NCI-H510A treated with DMSO at 0.1 percent for 48 hours (cell line): ENCODE measurements at regions not wholly inside any gene's neighbourhood (a gene's known extent, or its start where the extent isn't known, plus 50 kb on each side); places are given as distances from the start of the nearest gene placed in this dataset.

ENCODE experiments used
- DNase-seq: peaks from one replicate; lab custom pipeline; 2025; lab: John Stamatoyannopoulos, UW

DNA sequence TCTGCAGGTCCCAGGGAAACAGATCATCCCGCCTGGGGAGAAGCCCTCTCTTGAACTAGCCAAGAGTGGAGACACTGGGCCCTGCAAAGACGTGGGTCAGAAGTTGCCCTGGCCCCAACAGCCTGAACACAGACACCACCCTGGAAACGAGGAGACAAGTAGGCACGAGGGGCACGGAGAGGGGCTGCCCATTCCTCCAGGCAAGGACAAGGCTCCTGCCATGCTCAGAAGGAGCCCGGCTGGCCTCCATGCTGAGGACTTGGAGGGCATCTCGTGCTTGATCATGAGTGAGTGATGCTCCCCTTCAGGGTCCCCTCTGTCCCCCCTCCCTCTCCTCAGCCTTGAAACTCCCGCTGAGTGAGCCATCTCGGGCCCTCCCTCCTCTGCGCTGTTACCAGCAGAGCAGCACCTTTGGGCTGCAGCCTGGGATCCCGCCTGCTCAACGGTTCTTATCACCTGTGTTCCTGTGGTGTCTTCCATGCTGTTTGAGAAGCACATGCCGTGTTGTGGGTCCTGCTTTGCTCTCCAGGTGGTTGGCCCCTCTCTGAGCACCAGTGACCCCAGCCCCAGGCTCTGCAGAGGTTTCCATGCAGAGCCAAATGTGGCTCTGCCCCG lies 544.3 kb downstream of the TCERG1L start:
- no peak for DNase-seq

DNA sequence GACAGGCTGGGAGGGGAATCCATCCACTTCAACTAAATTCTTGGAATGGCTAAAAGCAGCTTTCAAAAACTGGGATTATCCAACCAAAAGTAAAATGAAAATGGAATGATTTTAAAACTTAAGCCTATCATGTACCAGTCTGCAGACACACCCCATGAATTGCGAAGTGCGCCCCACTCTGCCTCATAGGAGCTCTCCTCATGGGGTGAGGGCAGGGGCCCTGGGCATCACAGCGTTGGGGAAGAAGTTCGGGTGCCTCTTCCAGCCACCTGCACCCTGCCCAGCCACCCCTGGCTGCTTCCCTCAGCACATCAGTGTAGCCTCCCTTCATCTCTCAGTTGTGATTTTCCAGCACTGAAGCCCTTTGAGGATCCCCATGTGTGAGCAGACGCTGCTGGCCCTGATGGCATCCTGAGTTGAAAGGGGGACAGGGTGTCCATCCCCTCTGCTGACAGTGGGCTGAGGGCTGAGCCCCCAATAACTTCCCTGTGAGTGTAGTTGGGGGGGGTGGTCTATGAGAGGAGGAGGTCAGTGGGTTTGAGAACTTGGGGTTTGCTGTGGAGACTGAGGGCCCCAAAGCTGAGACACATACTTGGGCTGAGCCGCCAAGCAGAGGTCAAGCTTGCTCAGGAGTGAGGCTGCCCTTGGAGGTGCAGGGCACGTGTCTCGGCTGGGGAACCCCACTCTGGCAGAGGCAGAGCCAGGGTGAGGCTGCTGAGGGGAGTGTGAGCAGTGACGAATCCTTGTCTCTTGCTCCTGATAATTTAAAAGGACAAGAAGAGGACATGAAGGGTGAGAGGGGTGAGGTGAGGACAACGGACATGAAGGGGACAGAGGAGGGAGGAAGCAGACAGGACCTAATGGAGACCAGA lies 542.1 kb downstream of the TCERG1L start:
- DNase-seq: no peak

DNA sequence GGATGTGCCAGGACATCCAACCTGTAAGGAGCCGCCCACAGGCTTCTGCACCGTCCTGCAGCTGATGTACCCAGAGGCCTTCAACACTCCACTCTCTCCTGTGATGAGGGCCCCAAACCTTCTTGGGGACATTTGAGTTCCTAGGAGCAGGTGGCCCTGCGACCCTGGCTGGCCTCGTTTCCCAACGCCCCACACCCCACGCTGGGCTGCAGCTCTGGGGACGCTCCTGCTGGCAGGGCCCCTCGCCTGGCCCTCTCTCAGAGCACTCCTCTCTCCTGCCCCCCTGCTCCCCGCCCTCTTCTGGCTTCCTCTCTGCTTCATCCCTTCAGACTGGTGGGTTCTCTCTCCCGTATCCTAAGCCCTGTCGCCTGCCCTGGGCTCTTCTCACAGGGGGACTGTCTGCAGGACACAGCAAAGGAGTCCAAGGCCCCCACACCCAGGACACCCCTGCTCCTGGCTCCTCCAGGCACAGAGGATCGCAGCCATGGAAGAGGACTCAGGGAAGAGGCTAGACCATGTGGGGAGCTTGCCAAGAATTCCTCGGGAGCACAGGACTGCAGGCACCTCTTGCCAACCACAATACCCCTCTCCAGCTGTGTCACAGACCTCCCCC lies 541.4 kb downstream of the TCERG1L start:
- DNase-seq: no peak

DNA sequence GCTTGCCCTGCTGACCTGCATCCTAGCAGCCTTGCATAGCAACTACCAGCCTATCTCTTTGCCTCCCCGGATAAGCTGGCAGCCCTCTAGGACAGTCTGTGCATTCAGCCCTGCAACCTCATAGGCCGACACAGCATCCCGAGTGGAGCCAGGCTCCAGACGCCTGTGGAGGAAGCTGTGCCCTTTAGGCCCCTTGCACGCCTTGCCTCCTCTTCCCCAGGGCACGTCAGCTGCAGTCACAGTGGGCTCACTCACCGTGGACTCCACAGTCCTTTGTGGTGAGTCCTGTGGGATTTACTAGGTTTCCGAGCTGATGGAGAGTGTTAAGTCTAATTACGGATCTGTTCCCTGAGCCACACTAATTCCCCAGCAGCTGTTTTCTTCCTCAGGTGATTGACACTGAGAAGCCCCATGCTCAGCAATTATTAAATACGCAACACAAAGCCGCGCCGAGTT lies 540.0 kb downstream of the TCERG1L start:
- DNase-seq: no peak

DNA sequence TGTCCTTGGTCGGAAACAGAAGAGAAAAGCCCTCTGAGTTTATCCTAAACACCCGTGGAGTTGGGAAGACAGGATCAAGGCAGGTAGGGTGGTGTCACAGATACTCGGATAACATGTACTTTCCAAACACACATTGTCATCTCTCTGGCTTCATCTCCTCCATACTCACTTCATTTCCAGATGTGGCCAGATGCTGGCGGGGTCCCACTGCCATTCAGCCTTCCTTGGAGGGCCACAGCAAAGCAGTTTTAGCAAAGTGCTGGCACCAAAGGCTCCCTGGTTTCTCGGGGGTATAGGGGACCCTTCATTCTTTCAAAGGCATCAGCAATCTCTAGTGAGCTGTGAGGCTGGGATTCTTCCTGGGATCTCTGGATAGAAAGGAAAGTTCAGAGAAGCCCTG lies 539.5 kb downstream of the TCERG1L start:
- no peak for DNase-seq

DNA sequence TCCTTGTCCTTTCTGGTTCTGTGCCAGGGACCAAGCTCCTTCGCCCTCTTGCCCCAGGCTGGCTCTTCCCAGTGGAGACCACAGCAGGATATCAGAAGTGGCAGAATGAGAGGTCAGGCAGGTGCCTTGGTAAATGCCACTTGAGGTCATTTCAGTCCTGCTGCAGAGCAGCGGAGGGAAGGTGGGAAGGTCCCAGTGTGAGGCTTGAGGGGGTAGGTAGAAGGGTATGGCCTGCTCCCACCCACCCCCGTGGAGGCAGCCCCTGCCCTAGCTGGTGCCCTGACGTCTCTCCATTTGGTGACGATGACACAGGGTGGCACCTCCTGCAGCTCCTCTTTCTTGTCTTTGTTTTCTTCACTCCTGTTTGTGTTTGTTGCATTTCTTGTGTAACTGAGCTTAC lies 538.8 kb downstream of the TCERG1L start:
- no peak for DNase-seq

DNA sequence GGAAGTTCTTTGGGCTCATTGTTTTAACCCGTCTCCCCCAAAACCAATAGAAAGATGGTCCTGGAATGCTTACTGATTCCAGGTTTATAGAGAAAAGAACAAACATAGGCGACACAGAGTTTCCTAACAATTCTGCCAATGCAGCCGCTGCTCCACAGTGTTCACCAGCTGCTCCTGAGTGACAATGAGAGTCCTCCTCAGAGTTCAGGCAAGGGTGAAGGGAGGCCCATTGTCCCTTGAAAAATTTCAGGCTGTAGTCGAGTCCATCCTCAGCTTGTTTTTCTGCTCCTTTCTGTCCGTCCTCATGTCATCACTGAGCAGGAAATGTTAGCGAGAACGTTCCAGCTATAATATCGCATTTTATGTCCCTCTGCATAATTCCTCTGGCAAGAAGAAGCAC lies 537.6 kb downstream of the TCERG1L start:
- DNase-seq: no peak

DNA sequence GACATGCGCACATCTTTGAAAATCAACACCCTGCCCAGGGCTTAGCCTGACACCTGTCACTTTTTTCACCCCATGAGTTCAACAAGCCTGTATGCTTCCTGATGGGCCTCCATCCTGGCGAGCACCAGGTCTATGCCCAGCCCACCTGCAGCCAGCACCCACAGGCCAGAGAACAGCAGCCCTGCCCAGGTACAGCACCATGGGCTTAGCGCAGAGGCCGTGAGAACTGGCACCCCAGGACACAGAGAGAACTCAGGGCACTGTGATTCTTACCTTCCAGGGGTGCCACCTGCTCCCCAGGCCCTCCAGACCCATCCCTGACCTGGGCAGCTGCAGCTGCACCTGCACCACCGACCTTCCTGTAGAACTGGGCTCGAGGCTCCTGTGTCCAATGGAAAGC lies 536.6 kb downstream of the TCERG1L start:
- no peak for DNase-seq

DNA sequence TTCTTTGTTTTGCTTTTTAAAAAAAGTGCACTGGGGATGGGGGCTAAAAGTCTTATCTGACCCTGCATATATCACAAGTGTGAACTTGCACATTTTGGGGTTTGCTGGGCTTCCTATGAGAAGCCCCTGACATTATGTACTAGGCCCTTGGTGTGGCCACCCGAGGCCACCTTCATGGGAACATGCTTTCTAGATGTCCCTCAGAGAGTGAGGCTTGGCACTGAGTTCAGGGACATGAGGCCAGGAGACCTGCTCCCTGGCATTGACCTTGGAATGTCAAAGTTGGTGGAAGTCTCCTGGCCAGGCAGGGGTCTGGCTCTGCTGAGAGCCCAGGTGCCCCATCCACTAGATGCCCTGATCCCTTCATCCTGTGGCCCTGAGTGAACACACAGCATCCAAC lies 536.2 kb downstream of the TCERG1L start:
- DNase-seq: no peak

DNA sequence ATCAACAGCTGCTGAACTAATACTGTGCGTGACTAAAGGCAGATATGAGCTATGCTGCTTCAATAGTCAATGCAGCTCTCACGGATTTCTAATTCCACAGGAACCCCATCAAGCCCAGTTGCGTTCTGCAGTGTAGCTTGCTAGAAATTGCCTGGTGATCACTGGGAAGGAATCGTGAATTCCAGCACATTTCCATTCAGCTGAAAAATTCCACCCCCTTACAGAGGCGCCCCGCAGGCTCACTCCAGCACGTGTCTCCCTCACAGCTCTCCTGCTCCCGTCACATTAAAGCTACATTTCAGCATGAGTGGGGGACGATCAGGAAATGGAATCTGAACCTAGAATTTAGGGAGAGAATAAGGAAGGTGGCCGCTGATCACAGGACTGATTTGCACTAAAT lies 534.8 kb downstream of the TCERG1L start:
- no peak for DNase-seq

DNA sequence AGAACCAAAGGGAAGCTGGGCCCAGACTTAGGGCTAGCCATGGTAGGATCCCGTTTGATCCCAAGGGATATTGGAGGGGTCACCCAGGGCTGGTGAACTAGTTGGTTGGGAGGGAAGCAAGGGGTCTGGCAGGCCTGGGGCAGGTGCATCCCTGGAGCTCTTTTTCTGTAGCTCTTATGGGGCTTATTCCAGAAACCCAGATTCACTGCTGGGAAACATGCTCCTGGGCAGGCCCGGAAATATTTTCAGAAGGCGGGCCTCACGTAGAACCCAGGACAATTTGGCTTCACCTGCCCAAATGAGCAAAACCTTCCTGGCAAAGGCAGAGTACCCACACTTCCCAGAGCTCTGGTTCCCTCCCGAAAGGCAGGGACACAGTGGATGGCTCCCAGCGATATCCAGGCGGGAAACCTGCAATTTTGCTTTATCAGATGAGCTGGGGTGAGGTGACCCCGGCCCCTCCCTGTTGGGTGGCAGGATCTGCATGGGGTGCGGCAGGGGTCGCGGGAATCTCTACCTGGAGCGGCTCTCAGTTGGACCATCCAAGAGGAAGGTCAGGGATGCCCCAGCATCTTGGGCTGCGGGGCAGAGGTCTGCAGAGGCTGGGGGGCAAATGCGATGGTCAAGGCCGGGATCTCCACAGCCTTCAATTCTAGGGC lies 533.9 kb downstream of the TCERG1L start:
- no peak for DNase-seq

DNA sequence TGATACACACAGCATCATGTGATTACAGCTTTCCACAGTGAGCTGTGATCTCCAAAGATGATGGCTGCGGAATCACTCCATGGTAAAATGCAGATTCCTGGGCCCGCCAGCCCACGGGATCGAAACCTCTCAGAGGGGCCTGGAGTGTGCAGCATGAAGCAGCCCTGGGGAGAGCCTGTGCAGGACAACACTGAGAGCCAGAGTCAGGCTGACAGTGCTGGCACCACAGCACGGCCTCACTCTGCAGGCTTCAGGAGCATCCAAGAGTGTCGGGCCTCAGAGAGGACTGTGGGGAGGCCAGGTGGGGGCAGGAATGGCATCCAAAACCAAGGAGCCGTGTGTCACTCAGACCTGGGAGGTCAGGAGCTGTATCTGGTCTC lies 533.4 kb downstream of the TCERG1L start:
- no peak for DNase-seq

DNA sequence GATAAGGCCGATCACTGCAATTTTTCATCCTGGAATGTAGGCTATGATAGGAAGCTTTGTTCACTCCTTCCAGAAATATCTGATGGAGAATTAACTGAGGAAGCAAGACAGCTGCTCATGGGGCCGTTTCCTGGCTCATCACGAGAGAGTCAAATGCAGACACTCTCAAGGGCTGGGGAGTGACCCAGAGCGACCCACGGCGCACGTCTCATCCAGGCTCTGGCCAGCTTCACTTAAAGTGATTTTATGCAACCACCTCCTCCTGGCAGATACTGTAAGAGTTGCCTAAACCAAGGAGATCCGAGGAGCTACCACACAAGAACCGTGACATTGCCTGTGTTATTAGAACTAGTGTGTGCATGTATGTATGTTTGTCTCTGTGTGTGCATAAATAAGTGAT lies 530.8 kb downstream of the TCERG1L start:
- no peak for DNase-seq

DNA sequence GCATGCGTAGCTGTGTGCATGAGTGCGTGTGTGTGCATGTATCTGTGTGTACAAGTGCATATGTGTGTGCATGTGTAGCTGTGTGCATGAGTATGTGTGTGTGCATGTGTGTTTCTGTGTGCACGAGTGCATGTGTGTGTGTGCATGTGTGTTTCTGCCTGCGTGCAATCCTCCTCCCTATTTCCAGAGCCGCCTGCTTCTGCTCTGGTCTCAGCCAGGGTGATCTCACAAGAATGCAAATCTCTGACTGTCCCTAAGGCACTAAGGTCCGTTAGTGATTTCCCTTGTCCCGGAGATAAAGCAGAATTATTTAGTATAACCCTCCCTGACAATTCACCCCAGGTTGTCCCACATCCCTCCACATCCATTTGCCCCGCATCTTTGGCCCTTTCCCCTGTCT lies 530.3 kb downstream of the TCERG1L start:
- DNase-seq: no peak

DNA sequence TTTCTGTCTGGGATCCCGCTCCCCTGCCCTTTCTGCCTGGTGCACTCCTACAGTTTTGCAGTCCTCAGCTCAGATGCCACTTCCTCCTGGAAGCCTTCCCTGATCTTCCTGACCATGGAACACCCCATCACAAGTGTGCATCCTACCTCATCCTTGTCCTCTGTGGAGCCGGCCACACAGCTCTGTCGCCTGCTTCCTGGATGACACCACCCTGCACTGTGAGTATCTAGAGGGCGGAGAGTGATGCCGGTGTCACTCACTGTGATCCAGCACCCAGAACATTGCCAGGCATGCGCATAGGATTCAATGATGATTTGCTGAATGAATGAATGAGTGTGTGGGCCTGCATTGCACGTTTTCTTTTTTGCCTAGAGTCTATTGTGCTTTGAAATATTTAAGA lies 529.9 kb downstream of the TCERG1L start:
- no peak for DNase-seq

DNA sequence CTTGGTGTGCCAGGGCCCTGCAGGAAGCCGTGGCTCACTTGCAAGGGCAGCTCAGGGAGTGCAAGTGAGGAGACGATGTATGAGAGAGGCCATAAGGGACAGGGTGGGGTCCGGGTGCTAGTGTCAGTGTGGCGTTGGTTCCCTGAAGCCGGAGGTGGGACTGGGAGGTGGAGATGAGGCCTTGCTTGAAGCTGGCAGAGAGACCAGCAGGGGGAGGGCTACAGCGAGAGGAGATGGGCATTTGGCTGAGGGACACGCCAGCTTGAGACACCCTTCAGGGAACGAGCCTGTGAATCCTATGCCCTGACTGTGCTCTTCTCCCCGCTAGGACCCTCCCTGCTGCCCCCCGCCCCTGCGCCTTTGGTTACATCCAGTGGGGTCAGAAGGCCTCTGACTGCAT lies 529.1 kb downstream of the TCERG1L start:
- DNase-seq: no peak

DNA sequence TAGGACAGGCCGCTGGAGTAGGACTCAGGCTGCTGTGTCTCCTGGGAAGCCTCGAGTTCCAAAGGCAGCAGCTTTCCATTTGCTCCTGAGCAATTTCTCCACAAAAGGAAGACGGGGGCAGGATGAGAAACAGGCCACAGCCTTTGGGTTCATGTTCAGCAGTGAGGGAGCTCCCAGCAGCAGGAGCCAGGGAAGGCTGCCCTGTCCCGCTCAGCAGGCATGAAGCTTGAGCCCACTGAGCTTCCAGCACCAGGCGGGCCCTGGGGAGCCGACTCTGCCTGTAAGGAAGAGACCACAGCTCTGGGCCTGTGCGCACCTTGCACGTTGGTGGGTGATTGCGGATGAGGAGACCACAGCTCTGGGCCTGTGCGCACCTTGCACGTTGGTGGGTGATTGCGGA lies 527.2 kb downstream of the TCERG1L start:
- DNase-seq: no peak

DNA sequence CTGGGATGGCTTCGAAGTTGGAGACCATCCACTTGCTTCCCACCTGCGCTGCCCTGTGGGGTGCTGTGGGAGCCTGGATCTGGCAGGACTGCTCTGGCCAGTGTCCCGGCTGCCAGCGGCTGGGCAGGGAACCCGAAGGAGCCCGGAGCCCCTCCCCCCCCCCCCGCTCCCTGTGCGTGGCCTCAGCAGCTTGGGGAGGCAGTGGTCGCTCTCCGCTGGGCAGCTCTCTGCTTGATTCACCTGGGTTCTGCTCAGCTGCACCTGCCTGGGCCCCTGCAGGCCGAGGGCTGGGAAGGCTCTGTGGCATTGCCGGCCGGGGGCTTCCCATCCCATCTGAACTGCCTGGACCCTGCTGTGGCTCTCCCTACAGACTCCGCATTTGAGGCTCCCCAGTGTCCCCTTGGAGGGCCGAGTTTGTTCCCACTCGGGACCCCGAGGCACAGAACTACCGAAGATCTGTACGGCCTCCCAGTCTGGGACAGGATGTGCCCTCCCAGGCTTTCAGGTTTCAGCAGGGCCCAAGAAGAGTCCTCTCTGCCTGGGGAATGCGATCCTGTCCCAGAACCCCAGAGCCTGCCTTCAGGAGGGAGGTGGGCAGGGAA lies 525.1 kb downstream of the TCERG1L start:
- DNase-seq: no peak

DNA sequence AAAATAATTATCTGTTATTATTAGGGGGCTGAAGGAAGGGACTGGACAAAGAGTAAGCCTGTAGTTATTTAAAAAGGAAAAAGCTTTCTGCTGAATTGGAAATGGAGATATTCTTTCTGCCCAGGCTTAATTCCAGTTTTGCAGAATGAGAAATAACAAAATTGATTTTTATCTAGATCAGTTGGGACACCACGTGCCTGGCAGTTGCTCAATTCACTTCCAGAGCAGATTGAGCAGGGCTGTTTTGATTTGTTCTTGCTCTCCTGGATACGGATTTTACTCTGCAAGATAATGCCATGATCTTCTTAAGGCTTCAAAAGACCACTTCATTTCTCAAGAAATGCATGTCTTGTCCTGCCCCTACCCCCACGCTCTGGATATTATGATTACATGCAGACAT lies 524.3 kb downstream of the TCERG1L start:
- no peak for DNase-seq

DNA sequence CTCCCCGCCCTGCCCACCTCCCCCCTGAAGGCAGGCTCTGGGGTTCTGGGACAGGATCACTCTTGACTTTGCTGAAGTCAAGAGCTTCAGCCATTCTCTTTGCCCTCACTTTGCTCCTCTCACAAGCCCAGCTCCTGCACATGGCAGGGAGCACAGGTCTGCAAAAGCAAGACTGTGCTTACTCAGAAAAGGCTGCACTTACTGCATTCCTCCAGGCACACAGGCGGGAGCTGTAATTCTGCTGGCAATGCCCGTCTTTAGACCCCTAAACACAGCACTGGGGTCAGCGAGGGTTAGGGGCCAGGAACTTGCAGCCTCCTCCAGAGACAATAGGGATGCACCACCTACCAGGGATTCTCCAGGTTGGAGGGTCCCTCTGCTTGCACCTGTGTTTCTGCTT lies 523.7 kb downstream of the TCERG1L start:
- DNase-seq: no peak

DNA sequence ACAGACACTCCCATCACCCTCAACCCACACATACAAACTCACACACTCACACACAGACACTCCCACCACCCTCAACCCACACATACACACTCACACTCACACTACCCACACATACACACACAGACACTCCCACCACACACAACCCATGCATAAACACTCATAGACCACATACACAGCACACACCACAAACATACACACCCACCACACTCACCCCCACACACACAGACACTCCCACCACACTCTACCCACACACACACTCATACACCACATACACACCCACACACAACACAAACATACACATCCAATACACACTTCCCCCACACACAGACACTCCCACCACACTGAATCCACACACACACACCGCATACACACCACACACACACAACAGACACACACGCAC lies 521.2 kb downstream of the TCERG1L start:
- no peak for DNase-seq

DNA sequence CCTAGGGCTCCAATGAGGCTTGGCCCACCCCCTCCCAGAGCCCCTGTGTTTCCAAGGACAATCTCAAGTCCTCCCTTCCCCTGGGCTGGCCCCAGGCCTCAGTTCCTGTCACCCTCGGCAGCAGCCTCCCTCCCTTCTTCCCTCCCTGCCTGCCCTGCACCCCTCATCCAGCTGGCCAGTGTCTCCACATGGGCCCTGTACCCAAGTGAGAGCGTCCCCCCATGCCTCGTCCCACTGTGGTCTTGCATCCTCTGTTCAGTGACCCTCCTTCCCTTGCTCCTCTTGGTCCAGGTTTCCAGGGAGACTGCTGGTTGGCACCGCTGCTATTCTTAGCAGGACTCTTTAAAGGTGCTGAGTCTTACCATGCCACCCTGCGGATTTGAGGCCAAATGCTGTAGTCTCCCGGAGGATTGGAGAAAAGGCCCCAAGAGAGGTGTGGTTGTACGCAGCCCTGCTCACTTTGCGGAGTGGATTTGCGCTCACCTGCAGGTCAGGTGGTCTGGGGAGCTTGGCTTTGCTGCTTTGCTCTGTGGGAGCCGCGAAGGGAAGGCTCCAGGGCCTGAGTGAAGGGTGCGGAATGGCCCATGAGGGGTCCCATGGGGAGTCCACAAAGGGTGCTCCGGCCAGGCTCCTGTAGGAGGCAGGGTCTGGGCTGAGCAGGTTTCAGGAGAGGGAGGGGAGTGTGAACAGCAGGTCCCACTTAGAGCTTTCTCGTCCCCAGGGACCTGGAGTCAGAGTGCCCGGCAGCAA lies 519.2 kb downstream of the TCERG1L start:
- DNase-seq: no peak
